ENCODE measurements at regions not wholly inside any gene's neighbourhood (a gene's known extent, or its start where the extent isn't known, plus 50 kb on each side); places are given as distances from the start of the nearest gene placed in this dataset.

- no peak overlapping the region for H3K4me3 Mint-ChIP-seq (ENCODE audit: unreplicated experiment)
- Histone ChIP-seq H3K9me3 (ENCODE audit: insufficient read depth, low read depth, low read length) (no peaks in the 10 kb centered on the region), H3K4me1 (ENCODE audit: insufficient read depth, low read length) (no peaks in the 10 kb centered on the region), H3K4me2 (ENCODE audit: low read length) (no peak overlapping the region), H2AFZ (ENCODE audit: low read depth, low read length) (no peak overlapping the region), H3K27me3 (ENCODE audit: insufficient read depth, low read length) (no peaks in the 10 kb centered on the region), H4K20me1 (ENCODE audit: insufficient read depth, low read length) (no peaks in the 10 kb centered on the region), H3K36me3 (ENCODE audit: insufficient read depth, low read length) (no peaks in the 10 kb centered on the region), H3K79me2 (ENCODE audit: insufficient read depth, low read length) (no peaks in the 10 kb centered on the region), H3K9ac (ENCODE audit: low read length) (no peak overlapping the region), H3K27ac (ENCODE audit: low read depth, low read length) (no peak overlapping the region), H3K4me3 (ENCODE audit: insufficient read depth, low read depth, low read length) (no peak overlapping the region)
- H3K36me3 Mint-ChIP-seq (ENCODE audit: low read depth, unreplicated experiment): peaks cover 1% of the 10 kb centered on the region
- H3K27ac Mint-ChIP-seq (ENCODE audit: unreplicated experiment): no peak overlapping the region
- no peak for DNase-seq (ENCODE audit: low read depth)
- H3K27me3 Mint-ChIP-seq (ENCODE audit: low read depth, unreplicated experiment): no peaks in the 10 kb centered on the region
- TF ChIP-seq EZH2 (IDR thresholded peaks at IDR 0.05; ENCODE audit: insufficient read depth, low read length): no peak
- TF ChIP-seq CTCF (IDR thresholded peaks at IDR 0.05; ENCODE audit: insufficient read depth, low read depth, low read length): no peak
- H3K4me1 Mint-ChIP-seq (ENCODE audit: low read depth, unreplicated experiment): peaks cover 6% of the 10 kb centered on the region
- no peak for FAIRE-seq
- no peaks in the 10 kb centered on the region for H3K9me3 Mint-ChIP-seq (ENCODE audit: unreplicated experiment)
Measured at GRCh38 chr4:100069207-100069606, 119.1 kb upstream of the H2AZ1 start.

- Mint-ChIP-seq H3K36me3 (ENCODE audit: low read depth, unreplicated experiment) (peaks cover 1% of the 10 kb centered on the region), H3K27ac (ENCODE audit: unreplicated experiment) (no peak overlapping the region), H3K4me1 (ENCODE audit: low read depth, unreplicated experiment) (peaks cover 21% of the 10 kb centered on the region), H3K9me3 (ENCODE audit: unreplicated experiment) (no peaks in the 10 kb centered on the region), H3K27me3 (ENCODE audit: low read depth, unreplicated experiment) (no peaks in the 10 kb centered on the region), H3K4me3 (ENCODE audit: unreplicated experiment) (no peak overlapping the region)
- DNase-seq (ENCODE audit: low read depth) (no peak), FAIRE-seq (no peak)
- Histone ChIP-seq H3K79me2 (ENCODE audit: insufficient read depth, low read length) (no peaks in the 10 kb centered on the region), H2AFZ (ENCODE audit: low read depth, low read length) (no peak overlapping the region), H3K4me1 (ENCODE audit: insufficient read depth, low read length) (peaks cover 10% of the 10 kb centered on the region), H4K20me1 (ENCODE audit: insufficient read depth, low read length) (no peaks in the 10 kb centered on the region), H3K36me3 (ENCODE audit: insufficient read depth, low read length) (no peaks in the 10 kb centered on the region), H3K27ac (ENCODE audit: low read depth, low read length) (no peak overlapping the region), H3K9me3 (ENCODE audit: insufficient read depth, low read depth, low read length) (no peaks in the 10 kb centered on the region), H3K27me3 (ENCODE audit: insufficient read depth, low read length) (no peaks in the 10 kb centered on the region), H3K4me3 (ENCODE audit: insufficient read depth, low read depth, low read length) (no peak overlapping the region), H3K4me2 (ENCODE audit: low read length) (no peak overlapping the region), H3K9ac (ENCODE audit: low read length) (no peak overlapping the region)
- TF ChIP-seq CTCF (IDR thresholded peaks at IDR 0.05; ENCODE audit: insufficient read depth, low read depth, low read length): no peak
Measured at GRCh38 chr4:100067255-100067654, 117.2 kb upstream of the H2AZ1 start.

- DNase-seq (ENCODE audit: low read depth): no peak
- Histone ChIP-seq H3K9me3 (ENCODE audit: insufficient read depth, low read depth, low read length) (no peaks in the 10 kb centered on the region), H3K4me3 (ENCODE audit: insufficient read depth, low read depth, low read length) (no peak overlapping the region), H3K4me1 (ENCODE audit: insufficient read depth, low read length) (peaks cover 10% of the 10 kb centered on the region), H3K9ac (ENCODE audit: low read length) (no peak overlapping the region), H3K27ac (ENCODE audit: low read depth, low read length) (no peak overlapping the region), H3K79me2 (ENCODE audit: insufficient read depth, low read length) (no peaks in the 10 kb centered on the region), H3K27me3 (ENCODE audit: insufficient read depth, low read length) (no peaks in the 10 kb centered on the region), H3K4me2 (ENCODE audit: low read length) (peak overlapping the region; percentile 7), H3K36me3 (ENCODE audit: insufficient read depth, low read length) (no peaks in the 10 kb centered on the region), H4K20me1 (ENCODE audit: insufficient read depth, low read length) (no peaks in the 10 kb centered on the region), H2AFZ (ENCODE audit: low read depth, low read length) (no peak overlapping the region)
- no peaks in the 10 kb centered on the region for H3K9me3 Mint-ChIP-seq (ENCODE audit: unreplicated experiment)
- no peak for TF ChIP-seq EZH2 (IDR thresholded peaks at IDR 0.05; ENCODE audit: insufficient read depth, low read length)
- TF ChIP-seq CTCF (IDR thresholded peaks at IDR 0.05; ENCODE audit: insufficient read depth, low read depth, low read length): no peak
- H3K27ac Mint-ChIP-seq (ENCODE audit: unreplicated experiment): no peak overlapping the region
- H3K36me3 Mint-ChIP-seq (ENCODE audit: low read depth, unreplicated experiment): peaks cover 1% of the 10 kb centered on the region
- H3K27me3 Mint-ChIP-seq (ENCODE audit: low read depth, unreplicated experiment): no peaks in the 10 kb centered on the region
- peaks cover 29% of the 10 kb centered on the region for H3K4me1 Mint-ChIP-seq (ENCODE audit: low read depth, unreplicated experiment)
- FAIRE-seq: no peak
- H3K4me3 Mint-ChIP-seq (ENCODE audit: unreplicated experiment): no peak overlapping the region
Measured at GRCh38 chr4:100063355-100063754, 113.3 kb upstream of the H2AZ1 start.

Data from astrocyte (in vitro differentiated cells and primary cell).